GM10248 (cell line): ENCODE measurements at regions not wholly inside any gene's neighbourhood (a gene's known extent, or its start where the extent isn't known, plus 50 kb on each side); places are given as distances from the start of the nearest gene placed in this dataset.

Experiments
- CTCF ChIA-PET: fragments of 300-600 bp; sonication (Branson Sonifier 250); formaldehyde crosslinking; extraction: SDS; loops from one replicate; lab custom pipeline; 2021; ENCODE audit warnings: antibody characterized with exemption; lab: Yijun Ruan, JAX
- POLR2A ChIA-PET: fragments of 350-650 bp; sonication (Branson Sonifier 250); formaldehyde crosslinking; extraction: SDS; loops from one replicate; lab custom pipeline; 2020; ENCODE audit warnings: antibody characterized with exemption; lab: Yijun Ruan, JAX
- DNase-seq: peaks from one replicate; pipeline ENCODE4 v3.0.0; 2012; ENCODE audit errors: extremely low spot score
- CTCF ChIP-seq: IDR thresholded peaks from 2 replicates; pipeline ENCODE4 v1.5.1; 2012; ENCODE audit warnings: mild to moderate bottlenecking, low read depth; ENCODE audit errors: extremely low read depth, missing control alignments, control extremely low read depth

DNA sequence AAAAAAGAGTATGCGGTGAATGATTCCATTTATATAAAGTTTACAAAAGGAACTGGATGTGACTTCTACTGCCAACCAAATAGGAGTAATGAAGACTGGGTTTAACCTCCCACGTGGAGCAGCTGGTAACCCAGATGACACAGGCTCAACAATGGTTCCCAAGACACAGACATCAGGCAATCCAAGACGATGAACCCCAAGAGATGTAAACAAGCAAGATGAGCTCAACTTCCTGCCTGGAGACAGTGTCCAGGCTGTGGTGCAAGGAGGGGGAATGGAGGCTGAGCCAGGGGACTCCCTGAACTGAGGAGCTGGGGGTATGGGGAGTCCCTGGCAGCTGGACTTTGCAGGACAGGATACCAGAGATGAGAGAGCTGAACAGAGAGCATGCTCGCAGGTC is 104.7 kb downstream of the LITAF start:
- CTCF ChIA-PET = interaction anchor here (0.9 to 2.0 kb wide), 3 partner anchors 10 to 50 kb away, joined by 3 to 8 read pairs (median 4); no protein-coding TSS in a partner anchor
- TF ChIP-seq CTCF = no peak
- DNase-seq = no peak
- POLR2A ChIA-PET = no interaction called here

DNA sequence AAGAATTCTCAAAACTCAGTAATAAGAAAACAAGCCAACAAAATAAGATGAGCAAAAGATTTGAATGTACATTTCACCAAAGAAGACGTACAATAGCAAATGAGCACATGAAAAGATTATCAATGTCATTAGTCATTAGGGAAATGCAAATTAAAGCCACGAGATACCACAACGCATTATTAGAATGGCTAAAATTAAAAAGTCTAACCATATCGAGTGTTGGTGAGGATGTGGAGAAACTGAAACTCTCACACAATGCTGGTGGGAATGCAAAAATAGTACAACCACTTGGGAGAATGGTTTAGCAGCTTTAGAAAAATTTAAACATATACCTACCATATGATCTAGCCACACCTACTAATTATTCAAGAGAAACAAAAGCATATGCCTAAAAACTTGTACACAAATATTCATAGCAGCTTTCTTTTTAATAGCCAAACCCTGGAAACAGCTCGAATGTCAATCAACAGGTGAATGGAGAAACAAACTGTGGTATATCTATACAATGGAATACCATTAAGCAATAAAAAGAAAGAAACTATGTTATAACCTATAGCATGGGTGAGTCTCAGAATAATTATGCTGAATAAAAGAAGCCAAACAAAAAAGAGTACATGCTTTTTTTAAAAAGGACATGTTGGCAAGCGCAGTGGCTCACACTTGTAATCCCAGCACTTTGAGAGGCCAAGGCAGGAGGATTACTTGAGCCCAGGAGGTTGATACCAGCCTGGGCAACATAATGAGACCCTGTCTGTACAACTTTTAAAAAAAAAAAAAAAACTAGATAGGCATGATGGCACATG is 103.6 kb downstream of the LITAF start:
- CTCF ChIA-PET = interaction anchor here (1.0 to 2.0 kb wide), 3 partner anchors 11 to 49 kb away, joined by 3 to 8 read pairs (median 4); no protein-coding TSS in a partner anchor
- POLR2A ChIA-PET = no interaction called here
- TF ChIP-seq CTCF = no peak
- DNase-seq = no peak

DNA sequence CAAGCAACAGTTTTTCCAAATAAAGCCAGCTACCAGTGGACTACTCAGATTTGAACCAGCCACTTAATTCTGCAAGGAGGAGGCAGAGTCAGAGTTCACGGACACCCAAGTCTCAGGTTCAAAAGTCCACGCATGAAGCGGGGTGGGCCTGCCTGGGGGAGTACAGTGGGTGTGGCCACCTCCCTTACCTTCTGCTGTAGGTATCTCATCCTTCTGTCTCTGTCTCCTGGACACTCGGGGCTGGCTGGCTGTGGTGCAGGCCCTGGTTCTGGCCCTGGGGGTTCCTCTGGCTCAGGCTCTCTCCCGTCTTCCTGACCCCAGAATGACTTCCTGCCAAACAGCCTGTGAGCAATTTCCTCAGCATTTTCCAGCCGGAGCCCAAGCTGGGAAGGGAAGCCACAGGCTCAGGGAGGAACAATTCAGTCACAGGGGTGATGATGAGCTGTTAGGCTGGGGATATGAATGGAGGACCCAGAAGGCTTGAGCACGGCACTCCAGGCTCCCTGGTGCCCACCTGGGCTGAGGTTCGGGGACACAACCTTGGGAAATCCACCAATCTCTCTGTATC is 101.9 kb downstream of the LITAF start:
- no peak for DNase-seq
- ChIA-PET CTCF (no interaction called here), POLR2A (no interaction called here)
- no peak for TF ChIP-seq CTCF

- CTCF ChIA-PET = no interaction called here
- no peak for DNase-seq
- TF ChIP-seq CTCF = no peak
- POLR2A ChIA-PET = no interaction called here
Measured at GRCh38 chr16:11485676-11486075, 101.0 kb downstream of the LITAF start.

DNA sequence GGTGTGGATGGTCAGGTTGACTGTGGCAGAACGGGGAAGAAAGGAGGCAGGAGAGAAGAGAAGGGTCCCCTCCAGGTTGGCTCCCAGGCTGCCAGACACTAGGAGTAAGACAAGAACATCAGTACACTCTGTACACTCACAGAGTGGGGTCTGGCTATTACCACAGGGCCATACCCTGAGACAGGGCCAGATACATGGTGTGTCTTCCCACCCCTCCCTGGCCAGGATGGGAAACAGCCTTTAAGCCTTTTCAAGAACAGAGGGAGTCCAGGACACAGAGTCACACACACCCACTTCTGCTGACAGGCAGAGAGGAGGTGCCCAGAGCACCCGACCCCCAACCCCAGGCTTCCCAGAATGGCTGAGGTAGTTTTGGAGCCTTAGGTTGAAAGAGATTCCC is 99.4 kb downstream of the LITAF start:
- ChIA-PET POLR2A (no interaction called here), CTCF (no interaction called here)
- no peak for TF ChIP-seq CTCF
- no peak for DNase-seq

- ChIA-PET POLR2A (no interaction called here), CTCF (no interaction called here)
- TF ChIP-seq CTCF = no peak
- no peak for DNase-seq
Measured at GRCh38 chr16:11488304-11488703, 98.4 kb downstream of the LITAF start.
